ENCODE measurements at regions not wholly inside any gene's neighbourhood (a gene's known extent, or its start where the extent isn't known, plus 50 kb on each side); places are given as distances from the start of the nearest gene placed in this dataset.

DNA sequence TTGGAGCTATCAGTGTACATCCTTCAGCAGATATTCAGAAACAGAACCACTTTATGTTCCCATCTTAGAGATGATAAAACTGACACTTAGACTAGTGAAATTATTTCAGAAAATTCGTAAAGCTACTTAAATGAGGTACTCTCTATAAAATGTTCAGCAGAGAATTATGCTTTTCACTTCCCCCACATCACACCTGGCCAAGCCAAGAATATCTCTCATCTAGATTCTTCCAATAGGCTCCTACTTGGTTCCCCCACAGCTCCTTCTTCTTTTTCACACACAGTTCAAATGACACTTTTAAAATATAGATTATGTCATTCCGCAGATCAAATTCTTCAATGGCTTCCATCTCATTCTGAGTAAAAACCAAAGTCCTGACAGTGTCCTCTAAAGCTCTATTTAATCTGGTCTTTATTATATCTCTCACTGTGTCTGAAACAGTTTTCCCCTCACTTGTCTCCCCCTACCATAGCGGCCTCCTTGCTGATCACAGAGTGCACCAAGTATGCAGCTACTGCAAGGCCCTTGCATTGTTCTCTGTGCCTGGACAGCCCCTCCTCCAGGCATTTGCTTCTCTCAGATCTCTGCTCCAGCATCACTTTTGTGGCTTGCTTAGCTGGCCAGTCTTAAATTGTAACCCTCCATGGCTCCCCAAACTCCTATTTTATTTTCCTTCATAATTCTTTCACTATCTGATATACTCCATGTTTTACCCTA lies 736.8 kb upstream of the USP15 start:
- no peak overlapping the region for H3K27ac Mint-ChIP-seq
- peaks cover 0 to 3% of the 10 kb centered on the region in 2 donors for H3K9me3 ChIP-seq (replicated peaks in 1 of 2; ENCODE audit: control insufficient read depth in 1 of 2, insufficient read depth in 1 of 2, low read length in 2 of 2)
- H3K36me3 Mint-ChIP-seq, result no peaks in the 10 kb centered on the region
- no peak overlapping the region for H3K4me2 ChIP-seq (replicated peaks; ENCODE audit: extremely low read depth, low read length, poor library complexity, severe bottlenecking)
- H3K4me1 Mint-ChIP-seq, result no peaks in the 10 kb centered on the region
- no peaks in the 10 kb centered on the region for H3K36me3 ChIP-seq (replicated peaks in 1 of 2; ENCODE audit: control insufficient read depth in 1 of 2, insufficient read depth in 2 of 2, low read length in 2 of 2)
- H3K79me2 ChIP-seq (ENCODE audit: insufficient read depth, low read length), result no peaks in the 10 kb centered on the region
- H3K4me3 Mint-ChIP-seq, result no peak overlapping the region
- intact Hi-C loops (cut with micrococcal nuclease), result no loop called here
- 96% methylated on average over 2 of the region's 3 CpGs for WGBS (ENCODE audit: insufficient coverage)
- H2AFZ ChIP-seq (ENCODE audit: insufficient read depth, low read depth, low read length, poor library complexity, severe bottlenecking), result no peak overlapping the region
- H3K9ac ChIP-seq (ENCODE audit: insufficient read depth, low read length, poor library complexity, severe bottlenecking), result no peak overlapping the region
- H3K27me3 Mint-ChIP-seq (ENCODE audit: low read depth in 3 of 3), result peaks cover 0 to 5% (median 2%) of the 10 kb centered on the region in 3 donors
- peaks cover 2 to 8% (median 4%) of the 10 kb centered on the region in 7 donors for H3K9me3 Mint-ChIP-seq
- H3K4me1 ChIP-seq (ENCODE audit: control insufficient read depth in 1 of 2, insufficient read depth in 2 of 2, low read length in 2 of 2), result no peaks in the 10 kb centered on the region
- H4K20me1 ChIP-seq (ENCODE audit: insufficient read depth, low read length), result no peaks in the 10 kb centered on the region
- no peak overlapping the region for H3K4me3 ChIP-seq (replicated peaks in 1 of 3; ENCODE audit: low read depth in 2 of 3, low read length in 3 of 3)
- H3K27ac ChIP-seq (ENCODE audit: low read depth in 1 of 2, low read length in 2 of 2), result no peak overlapping the region
- H3K27me3 ChIP-seq (ENCODE audit: control insufficient read depth in 2 of 2, insufficient read depth in 2 of 2, low read length in 2 of 2), result no peaks in the 10 kb centered on the region
- DNase-seq, result no peak
- TF ChIP-seq, protein P1, sequence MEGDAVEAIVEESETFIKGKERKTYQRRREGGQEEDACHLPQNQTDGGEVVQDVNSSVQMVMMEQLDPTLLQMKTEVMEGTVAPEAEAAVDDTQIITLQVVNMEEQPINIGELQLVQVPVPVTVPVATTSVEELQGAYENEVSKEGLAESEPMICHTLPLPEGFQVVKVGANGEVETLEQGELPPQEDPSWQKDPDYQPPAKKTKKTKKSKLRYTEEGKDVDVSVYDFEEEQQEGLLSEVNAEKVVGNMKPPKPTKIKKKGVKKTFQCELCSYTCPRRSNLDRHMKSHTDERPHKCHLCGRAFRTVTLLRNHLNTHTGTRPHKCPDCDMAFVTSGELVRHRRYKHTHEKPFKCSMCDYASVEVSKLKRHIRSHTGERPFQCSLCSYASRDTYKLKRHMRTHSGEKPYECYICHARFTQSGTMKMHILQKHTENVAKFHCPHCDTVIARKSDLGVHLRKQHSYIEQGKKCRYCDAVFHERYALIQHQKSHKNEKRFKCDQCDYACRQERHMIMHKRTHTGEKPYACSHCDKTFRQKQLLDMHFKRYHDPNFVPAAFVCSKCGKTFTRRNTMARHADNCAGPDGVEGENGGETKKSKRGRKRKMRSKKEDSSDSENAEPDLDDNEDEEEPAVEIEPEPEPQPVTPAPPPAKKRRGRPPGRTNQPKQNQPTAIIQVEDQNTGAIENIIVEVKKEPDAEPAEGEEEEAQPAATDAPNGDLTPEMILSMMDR (IDR thresholded peaks at IDR 0.05), result no peak

GRCh38 chr12:61524851-61525250 lies 735.4 kb upstream of the USP15 start:
- no peak overlapping the region for H3K4me3 ChIP-seq (replicated peaks in 1 of 3; ENCODE audit: low read depth in 2 of 3, low read length in 3 of 3)
- Mint-ChIP-seq H3K36me3 (no peaks in the 10 kb centered on the region), H3K9me3 (peaks cover 0 to 9% (median 4%) of the 10 kb centered on the region in 7 donors), H3K27ac (no peak overlapping the region), H3K4me1 (no peaks in the 10 kb centered on the region), H3K4me3 (no peak overlapping the region), H3K27me3 (ENCODE audit: low read depth in 3 of 3) (peaks cover 0 to 5% (median 2%) of the 10 kb centered on the region in 3 donors)
- no peak overlapping the region for H3K27ac ChIP-seq (ENCODE audit: low read depth in 1 of 2, low read length in 2 of 2)
- no peaks in the 10 kb centered on the region for H3K36me3 ChIP-seq (replicated peaks in 1 of 2; ENCODE audit: control insufficient read depth in 1 of 2, insufficient read depth in 2 of 2, low read length in 2 of 2)
- H3K79me2 ChIP-seq (ENCODE audit: insufficient read depth, low read length), result no peaks in the 10 kb centered on the region
- no peak overlapping the region for H2AFZ ChIP-seq (ENCODE audit: insufficient read depth, low read depth, low read length, poor library complexity, severe bottlenecking)
- WGBS (ENCODE audit: insufficient coverage), result no CpG with 5 or more reads among the region's 2 CpGs
- no peak overlapping the region for H3K9ac ChIP-seq (ENCODE audit: insufficient read depth, low read length, poor library complexity, severe bottlenecking)
- no peaks in the 10 kb centered on the region for H4K20me1 ChIP-seq (ENCODE audit: insufficient read depth, low read length)
- H3K4me1 ChIP-seq (ENCODE audit: control insufficient read depth in 1 of 2, insufficient read depth in 2 of 2, low read length in 2 of 2), result no peaks in the 10 kb centered on the region
- H3K4me2 ChIP-seq (replicated peaks; ENCODE audit: extremely low read depth, low read length, poor library complexity, severe bottlenecking), result no peak overlapping the region
- H3K9me3 ChIP-seq (replicated peaks in 1 of 2; ENCODE audit: control insufficient read depth in 1 of 2, insufficient read depth in 1 of 2, low read length in 2 of 2), result peaks cover 0 to 3% of the 10 kb centered on the region in 2 donors
- TF ChIP-seq, protein P1 (IDR thresholded peaks at IDR 0.05), result no peak
- DNase-seq, result no peak
- intact Hi-C loops (cut with micrococcal nuclease), result no loop called here
- H3K27me3 ChIP-seq (ENCODE audit: control insufficient read depth in 2 of 2, insufficient read depth in 2 of 2, low read length in 2 of 2), result no peaks in the 10 kb centered on the region

Measured in CD14-positive monocyte (primary cell).